ENCODE measurements at regions not wholly inside any gene's neighbourhood (a gene's known extent, or its start where the extent isn't known, plus 50 kb on each side); places are given as distances from the start of the nearest gene placed in this dataset.

- TF ChIP-seq EP300 (IDR thresholded peaks at IDR 0.05) (no peak), CTCF (IDR thresholded peaks at IDR 0.05) (no peak)
Measured at GRCh38 chr19:30149300-30149699, 207.3 kb downstream of the URI1 start.
